NCI-H2227 (cell line): ENCODE measurements at regions not wholly inside any gene's neighbourhood (a gene's known extent, or its start where the extent isn't known, plus 50 kb on each side); places are given as distances from the start of the nearest gene placed in this dataset.
"Not testable (repeated sequence)": the region's sequence is repeated elsewhere in the genome, so short reads cannot be mapped to it uniquely, and the experiment has no call there.

Experiments used
- DNase-seq: peaks from one replicate; lab custom pipeline; 2025; ENCODE audit not compliant: unreplicated experiment; lab: John Stamatoyannopoulos, UW

GRCh38 chr1:19591482-19592091, 52.5 kb upstream of the NBL1 start:
- DNase-seq, result no peak

GRCh38 chr1:19585507-19585906, 58.6 kb upstream of the NBL1 start:
- DNase-seq, result no peak

- peak; percentile 7 for DNase-seq
Measured at GRCh38 chr1:19582318-19582717, 61.8 kb upstream of the NBL1 start.

- DNase-seq, result no peak
Measured at GRCh38 chr1:19581381-19581780, 62.7 kb upstream of the NBL1 start.

- no peak for DNase-seq
Measured at GRCh38 chr1:19577561-19577960, 66.5 kb upstream of the NBL1 start.

GRCh38 chr1:19577036-19577435, 67.1 kb upstream of the NBL1 start:
- no peak for DNase-seq

- no peak for DNase-seq
Measured at GRCh38 chr1:19569786-19570185, 74.3 kb upstream of the NBL1 start.

- DNase-seq, result no peak
Measured at GRCh38 chr1:19567041-19567440, 77.1 kb upstream of the NBL1 start.

GRCh38 chr1:19564366-19564765, 79.0 kb upstream of the CAPZB start:
- no peak for DNase-seq

GRCh38 chr1:19563324-19564097, 78.2 kb upstream of the CAPZB start:
- no peak for DNase-seq

GRCh38 chr1:19562847-19563246, 77.5 kb upstream of the CAPZB start:
- no peak for DNase-seq

- no peak for DNase-seq
Measured at GRCh38 chr1:19560480-19560879, 75.1 kb upstream of the CAPZB start.

GRCh38 chr1:19559641-19560040, 74.3 kb upstream of the CAPZB start:
- DNase-seq, result no peak

- DNase-seq, result no peak
Measured at GRCh38 chr1:19557609-19558051, 72.3 kb upstream of the CAPZB start.

GRCh38 chr1:19554090-19554489, 68.8 kb upstream of the CAPZB start:
- no peak for DNase-seq

- DNase-seq, result no peak
Measured at GRCh38 chr1:19552291-19553010, 67.1 kb upstream of the CAPZB start.

- not testable (repeated sequence) for DNase-seq
Measured at GRCh38 chr1:19551837-19552236, 66.5 kb upstream of the CAPZB start.

- not testable (repeated sequence) for DNase-seq
Measured at GRCh38 chr1:19550437-19550836, 65.1 kb upstream of the CAPZB start.

- DNase-seq, result no peak
Measured at GRCh38 chr1:19547814-19548213, 62.5 kb upstream of the CAPZB start.

GRCh38 chr1:19536519-19536918, 51.2 kb upstream of the CAPZB start:
- DNase-seq, result no peak

GRCh38 chr1:19535214-19535613, 49.9 kb upstream of the CAPZB start:
- no peak for DNase-seq
